ENCODE measurements at regions not wholly inside any gene's neighbourhood (a gene's known extent, or its start where the extent isn't known, plus 50 kb on each side); places are given as distances from the start of the nearest gene placed in this dataset.
"Not testable (repeated sequence)": the region's sequence is repeated elsewhere in the genome, so short reads cannot be mapped to it uniquely, and the experiment has no call there.

GRCh38 chr15:78708713-78709260 is 67.8 kb upstream of the CHRNB4 start:
- Histone ChIP-seq H3K9me3 (no peaks in the 10 kb centered on the region), H3K4me3 (no peak overlapping the region), H3K36me3 (ENCODE audit: low read depth) (no peaks in the 10 kb centered on the region), H3K4me1 (ENCODE audit: low read depth) (no peaks in the 10 kb centered on the region)
- DNase-seq (no peak), ATAC-seq (no peak)
- TF ChIP-seq CTCF (IDR thresholded peaks at IDR 0.05): no peak
- intact Hi-C loops (cut with DNase I, micrococcal nuclease): loop anchor here (5.0 kb wide), 1 partner anchor 91 kb away; no protein-coding TSS in a partner anchor

- not testable (repeated sequence) for DNase-seq; H3K4me1 ChIP-seq (ENCODE audit: low read depth); ATAC-seq; H3K4me3 ChIP-seq; H3K9me3 ChIP-seq; H3K36me3 ChIP-seq (ENCODE audit: low read depth)
- intact Hi-C loops (cut with DNase I, micrococcal nuclease): loop anchor here (5.0 kb wide), 1 partner anchor 89 kb away; no protein-coding TSS in a partner anchor
Measured at GRCh38 chr15:78706481-78707235, 65.6 kb upstream of the CHRNB4 start.

GRCh38 chr15:78703334-78704056 is 62.5 kb upstream of the CHRNB4 start:
- H3K9me3 ChIP-seq; H3K36me3 ChIP-seq (ENCODE audit: low read depth); DNase-seq; intact Hi-C loops (cut with DNase I, micrococcal nuclease); H3K4me1 ChIP-seq (ENCODE audit: low read depth); H3K4me3 ChIP-seq; ATAC-seq: not testable (repeated sequence)

GRCh38 chr15:78702609-78703333 is 61.8 kb upstream of the CHRNB4 start:
- no peaks in the 10 kb centered on the region for H3K9me3 ChIP-seq
- intact Hi-C loops (cut with DNase I, micrococcal nuclease): no loop called here
- no peak overlapping the region for H3K4me3 ChIP-seq
- ATAC-seq (peak; percentile 31), DNase-seq (no peak)
- no peaks in the 10 kb centered on the region for H3K36me3 ChIP-seq (ENCODE audit: low read depth)
- no peak for TF ChIP-seq CTCF (IDR thresholded peaks at IDR 0.05)
- H3K4me1 ChIP-seq (ENCODE audit: low read depth): no peaks in the 10 kb centered on the region

- ATAC-seq (no peak), DNase-seq (no peak)
- Histone ChIP-seq H3K36me3 (ENCODE audit: low read depth) (no peaks in the 10 kb centered on the region), H3K9me3 (no peaks in the 10 kb centered on the region), H3K4me3 (no peak overlapping the region), H3K4me1 (ENCODE audit: low read depth) (no peaks in the 10 kb centered on the region)
- intact Hi-C loops (cut with DNase I, micrococcal nuclease): loop anchor here in 1 of 2 donors (2.0 kb wide), 1 partner anchor 53 kb away; no protein-coding TSS in a partner anchor
- TF ChIP-seq CTCF (IDR thresholded peaks at IDR 0.05): no peak
Measured at GRCh38 chr15:78697449-78697848, 56.4 kb upstream of the CHRNB4 start.

- no peak for DNase-seq
- no peaks in the 10 kb centered on the region for H3K9me3 ChIP-seq
- no peaks in the 10 kb centered on the region for H3K36me3 ChIP-seq (ENCODE audit: low read depth)
- intact Hi-C loops (cut with DNase I, micrococcal nuclease): loop anchor here in 1 of 2 donors (2.0 kb wide), 1 partner anchor 52 kb away; no protein-coding TSS in a partner anchor
- no peaks in the 10 kb centered on the region for H3K4me1 ChIP-seq (ENCODE audit: low read depth)
- no peak overlapping the region for H3K4me3 ChIP-seq
- no peak for TF ChIP-seq CTCF (IDR thresholded peaks at IDR 0.05)
- no peak for ATAC-seq
Measured at GRCh38 chr15:78696436-78696835, 55.4 kb upstream of the CHRNB4 start.

Data from mucosa of descending colon (tissue), 3 donors.